Tibial nerve (tissue), 3 donors: ENCODE measurements at regions not wholly inside any gene's neighbourhood (a gene's known extent, or its start where the extent isn't known, plus 50 kb on each side); places are given as distances from the start of the nearest gene placed in this dataset.

Source experiments
- POLR2A ChIP-seq, 2 donors: fragments of 450-650 bp; IDR thresholded peaks; one replicate each; pipeline ENCODE4 v1.6.1; 2017; ENCODE audit warnings: antibody characterized with exemption in 2 of 2, mild to moderate bottlenecking in 2 of 2, moderate library complexity in 2 of 2
- TF ChIP-seq, protein P1 (sequence below), 5 experiments: fragments of 200-600 bp in 3 of 5; fragments of 450-650 bp in 2 of 5; sonication (generic) in 3 of 5; IDR thresholded peaks; one replicate each; pipeline ENCODE4 v1.5.1; 2016 to 2019; ENCODE audit warnings: antibody characterized with exemption in 5 of 5, mild to moderate bottlenecking in 3 of 5, moderate library complexity in 2 of 5

DNA sequence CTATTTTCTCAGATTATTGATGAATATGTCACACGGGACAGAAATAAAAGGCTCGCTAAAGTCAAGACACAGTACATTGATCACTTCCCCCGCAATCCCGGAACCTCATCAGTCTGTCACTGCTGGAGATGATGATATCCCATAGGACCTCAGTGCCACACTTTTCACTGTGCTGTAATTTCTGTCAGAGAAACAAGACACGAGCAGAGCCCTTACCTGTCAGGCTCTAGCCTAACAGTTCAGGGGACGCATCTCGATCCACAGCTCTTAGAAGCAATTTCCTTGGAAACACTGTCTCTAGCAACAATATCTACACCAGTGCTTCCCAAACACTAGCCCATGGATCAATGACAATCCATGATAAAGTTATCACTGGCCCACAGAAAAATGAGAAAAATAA, 140.0 kb downstream of the GRIN2B start:
- TF ChIP-seq, protein P1, sequence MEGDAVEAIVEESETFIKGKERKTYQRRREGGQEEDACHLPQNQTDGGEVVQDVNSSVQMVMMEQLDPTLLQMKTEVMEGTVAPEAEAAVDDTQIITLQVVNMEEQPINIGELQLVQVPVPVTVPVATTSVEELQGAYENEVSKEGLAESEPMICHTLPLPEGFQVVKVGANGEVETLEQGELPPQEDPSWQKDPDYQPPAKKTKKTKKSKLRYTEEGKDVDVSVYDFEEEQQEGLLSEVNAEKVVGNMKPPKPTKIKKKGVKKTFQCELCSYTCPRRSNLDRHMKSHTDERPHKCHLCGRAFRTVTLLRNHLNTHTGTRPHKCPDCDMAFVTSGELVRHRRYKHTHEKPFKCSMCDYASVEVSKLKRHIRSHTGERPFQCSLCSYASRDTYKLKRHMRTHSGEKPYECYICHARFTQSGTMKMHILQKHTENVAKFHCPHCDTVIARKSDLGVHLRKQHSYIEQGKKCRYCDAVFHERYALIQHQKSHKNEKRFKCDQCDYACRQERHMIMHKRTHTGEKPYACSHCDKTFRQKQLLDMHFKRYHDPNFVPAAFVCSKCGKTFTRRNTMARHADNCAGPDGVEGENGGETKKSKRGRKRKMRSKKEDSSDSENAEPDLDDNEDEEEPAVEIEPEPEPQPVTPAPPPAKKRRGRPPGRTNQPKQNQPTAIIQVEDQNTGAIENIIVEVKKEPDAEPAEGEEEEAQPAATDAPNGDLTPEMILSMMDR (IDR thresholded peaks at IDR 0.05): no peak
- TF ChIP-seq POLR2A (IDR thresholded peaks at IDR 0.05): no peak
